Naive thymus-derived CD4-positive, alpha-beta T cell (primary cell): ENCODE measurements at regions not wholly inside any gene's neighbourhood (a gene's known extent, or its start where the extent isn't known, plus 50 kb on each side); places are given as distances from the start of the nearest gene placed in this dataset.

Experiments used
- ATAC-seq: fragments of 150-1000 bp; cut with Tn5 transposase; 2 replicates; pipeline ENCODE4 v1.10.0; 2021; ENCODE audit warnings: mild to moderate bottlenecking, moderate library complexity
- CTCF ChIA-PET: fragments of 350-600 bp; sonication (Branson Sonifier 250); formaldehyde crosslinking; loops from one replicate; lab custom pipeline; 2021; ENCODE audit warnings: antibody characterized with exemption; lab: Charles Lee
- POLR2A ChIA-PET: fragments of 350-600 bp; sonication (Branson Sonifier 250); formaldehyde crosslinking; loops from one replicate; lab custom pipeline; 2021; ENCODE audit warnings: antibody characterized with exemption, inconsistent platforms; lab: Charles Lee
- DNase-seq, 9 donors: peaks; one replicate each; pipeline versions ENCODE4 v3.0.0 to v3.0.0-alpha.2; 2020 to 2022; ENCODE audit warnings: mixed read lengths in 1 of 9
- H3K27ac ChIP-seq: one replicate; pipeline ENCODE4 v1.7.0; 2013; ENCODE audit warnings: mild to moderate bottlenecking, low read depth, low read length, moderate library complexity
- H3K27me3 ChIP-seq, 2 donors: one replicate each; pipeline ENCODE4 v1.7.0; 2013; ENCODE audit warnings: low read length in 2 of 2, mild to moderate bottlenecking in 2 of 2, moderate library complexity in 2 of 2; ENCODE audit not compliant: control insufficient read depth in 2 of 2, insufficient read depth in 2 of 2
- H3K36me3 ChIP-seq, 3 experiments: 1 replicate in 2 of 3; 2 replicates in 1 of 3; pipeline ENCODE4 v1.7.0; 2013; ENCODE audit warnings: low read length in 3 of 3, mild to moderate bottlenecking in 3 of 3, moderate library complexity in 1 of 3; ENCODE audit not compliant: insufficient read depth in 3 of 3, control insufficient read depth in 2 of 3
- H3K4me1 ChIP-seq, 2 donors: one replicate each; pipeline ENCODE4 v1.7.0; 2013; ENCODE audit warnings: low read length in 2 of 2, mild to moderate bottlenecking in 2 of 2, moderate library complexity in 1 of 2; ENCODE audit not compliant: control insufficient read depth in 2 of 2, insufficient read depth in 2 of 2
- H3K4me3 ChIP-seq: 2 replicates; pipeline ENCODE4 v1.7.0; 2013; ENCODE audit warnings: mild to moderate bottlenecking, low read length
- H3K9me3 ChIP-seq, 3 experiments: 1 replicate in 2 of 3; 2 replicates in 1 of 3; pipeline ENCODE4 v1.7.0; 2013; ENCODE audit warnings: low read length in 3 of 3; ENCODE audit not compliant: control insufficient read depth in 2 of 3
- H3K27ac Mint-ChIP-seq, 9 donors: one replicate each; pipeline ENCODE4 v1.8.0; 2020 to 2022; ENCODE audit warnings: mixed read lengths in 9 of 9, mild to moderate bottlenecking in 8 of 9, moderate library complexity in 5 of 9, inconsistent platforms in 2 of 9
- H3K27me3 Mint-ChIP-seq, 5 donors: one replicate each; pipeline ENCODE4 v1.8.0; 2021 to 2022; ENCODE audit warnings: mixed read lengths in 5 of 5, mild to moderate bottlenecking in 1 of 5
- H3K36me3 Mint-ChIP-seq, 5 donors: one replicate each; pipeline ENCODE4 v1.8.0; 2020 to 2022; ENCODE audit warnings: mixed read lengths in 5 of 5, mild to moderate bottlenecking in 3 of 5, inconsistent platforms in 1 of 5
- H3K4me1 Mint-ChIP-seq, 7 donors: one replicate each; pipeline ENCODE4 v1.8.0; 2020 to 2022; ENCODE audit warnings: mixed read lengths in 7 of 7, mild to moderate bottlenecking in 3 of 7, inconsistent platforms in 1 of 7
- H3K4me3 Mint-ChIP-seq, 10 donors: one replicate each; pipeline ENCODE4 v1.8.0; 2020 to 2022; ENCODE audit warnings: mild to moderate bottlenecking in 10 of 10, mixed read lengths in 10 of 10, moderate library complexity in 6 of 10, inconsistent platforms in 2 of 10
- H3K9me3 Mint-ChIP-seq, 11 donors: one replicate each; pipeline ENCODE4 v1.8.0; 2020 to 2022; ENCODE audit warnings: mixed read lengths in 11 of 11, mild to moderate bottlenecking in 4 of 11, inconsistent platforms in 1 of 11, moderate library complexity in 1 of 11
- intact Hi-C, 2 donors: fragments of 100-400 bp; cut with micrococcal nuclease; formaldehyde crosslinking; loops; one replicate each; pipeline ENCODE4 v1.15.1; 2023

DNA sequence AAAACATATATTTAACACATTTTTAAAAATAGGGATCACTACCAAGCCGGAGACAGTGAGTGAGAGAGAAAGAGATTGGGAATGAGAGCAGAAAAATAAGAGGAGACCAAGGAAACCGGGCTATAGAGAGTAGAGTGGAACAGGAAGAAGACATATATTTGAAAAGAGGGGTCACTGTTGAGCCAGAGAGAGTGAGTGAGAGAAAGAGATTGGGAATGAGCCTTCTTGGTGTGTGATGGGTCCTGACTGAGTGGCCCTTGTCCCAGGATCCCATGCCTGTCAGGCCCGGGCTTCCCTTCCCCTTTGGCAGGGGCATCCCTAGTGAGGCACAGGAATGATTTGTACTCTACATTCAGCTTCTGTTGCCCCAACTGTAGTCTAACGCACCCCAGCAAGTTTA is 646.6 kb downstream of the NTRK3 start:
- Mint-ChIP-seq H3K9me3 (peaks cover 0 to 1% (median 0%) of the 10 kb centered on the region in 11 donors), H3K4me1 (peaks cover 0 to 3% (median 0%) of the 10 kb centered on the region in 7 donors), H3K27me3 (peaks cover 0 to 9% (median 5%) of the 10 kb centered on the region in 5 donors), H3K4me3 (no peak overlapping the region), H3K27ac (no peak overlapping the region), H3K36me3 (no peaks in the 10 kb centered on the region)
- no peaks in the 10 kb centered on the region for H3K27me3 ChIP-seq
- no peak overlapping the region for H3K4me3 ChIP-seq
- no peaks in the 10 kb centered on the region for H3K36me3 ChIP-seq
- DNase-seq (no peak), ATAC-seq (no peak)
- H3K9me3 ChIP-seq = no peaks in the 10 kb centered on the region
- ChIA-PET CTCF (no interaction called here), POLR2A (no interaction called here)
- no peak overlapping the region for H3K27ac ChIP-seq
- H3K4me1 ChIP-seq = no peaks in the 10 kb centered on the region
- intact Hi-C loops = loop anchor here in 1 of 2 donors (10.0 kb wide), 1 partner anchor 1755 kb away; no protein-coding TSS in a partner anchor

DNA sequence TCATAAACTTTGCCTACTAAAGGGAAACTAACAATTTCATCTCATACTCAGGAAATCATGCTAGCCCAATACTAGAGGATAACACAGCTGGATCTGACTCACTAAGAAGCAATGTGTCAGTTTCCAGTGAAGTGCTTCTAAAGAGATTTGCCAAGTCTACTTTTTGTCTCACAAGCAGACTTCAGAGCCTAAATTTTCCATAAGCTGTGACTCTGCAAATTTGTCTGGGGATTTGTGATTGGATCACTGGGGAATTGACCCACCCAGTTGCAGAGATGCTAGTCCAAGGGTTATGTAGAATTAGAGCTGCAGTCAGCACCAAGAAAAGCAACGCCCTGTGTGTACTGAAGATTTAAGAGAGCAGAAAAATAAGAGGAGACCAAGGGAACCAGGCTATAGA is 647.1 kb downstream of the NTRK3 start:
- no peaks in the 10 kb centered on the region for H3K36me3 Mint-ChIP-seq
- peaks cover 0 to 2% (median 0%) of the 10 kb centered on the region in 11 donors for H3K9me3 Mint-ChIP-seq
- ATAC-seq (no peak), DNase-seq (no peak)
- no peaks in the 10 kb centered on the region for H3K36me3 ChIP-seq
- H3K4me1 ChIP-seq = no peaks in the 10 kb centered on the region
- ChIA-PET POLR2A (no interaction called here), CTCF (no interaction called here)
- H3K27ac Mint-ChIP-seq = no peak overlapping the region
- H3K4me1 Mint-ChIP-seq = peaks cover 0 to 3% (median 0%) of the 10 kb centered on the region in 7 donors
- no peak overlapping the region for H3K4me3 ChIP-seq
- intact Hi-C loops = loop anchor here in 1 of 2 donors (10.0 kb wide), 1 partner anchor 1755 kb away; no protein-coding TSS in a partner anchor
- H3K9me3 ChIP-seq = no peaks in the 10 kb centered on the region
- no peaks in the 10 kb centered on the region for H3K27me3 ChIP-seq
- H3K27ac ChIP-seq = no peak overlapping the region
- no peak overlapping the region for H3K4me3 Mint-ChIP-seq
- H3K27me3 Mint-ChIP-seq = peaks cover 0 to 9% (median 5%) of the 10 kb centered on the region in 5 donors

DNA sequence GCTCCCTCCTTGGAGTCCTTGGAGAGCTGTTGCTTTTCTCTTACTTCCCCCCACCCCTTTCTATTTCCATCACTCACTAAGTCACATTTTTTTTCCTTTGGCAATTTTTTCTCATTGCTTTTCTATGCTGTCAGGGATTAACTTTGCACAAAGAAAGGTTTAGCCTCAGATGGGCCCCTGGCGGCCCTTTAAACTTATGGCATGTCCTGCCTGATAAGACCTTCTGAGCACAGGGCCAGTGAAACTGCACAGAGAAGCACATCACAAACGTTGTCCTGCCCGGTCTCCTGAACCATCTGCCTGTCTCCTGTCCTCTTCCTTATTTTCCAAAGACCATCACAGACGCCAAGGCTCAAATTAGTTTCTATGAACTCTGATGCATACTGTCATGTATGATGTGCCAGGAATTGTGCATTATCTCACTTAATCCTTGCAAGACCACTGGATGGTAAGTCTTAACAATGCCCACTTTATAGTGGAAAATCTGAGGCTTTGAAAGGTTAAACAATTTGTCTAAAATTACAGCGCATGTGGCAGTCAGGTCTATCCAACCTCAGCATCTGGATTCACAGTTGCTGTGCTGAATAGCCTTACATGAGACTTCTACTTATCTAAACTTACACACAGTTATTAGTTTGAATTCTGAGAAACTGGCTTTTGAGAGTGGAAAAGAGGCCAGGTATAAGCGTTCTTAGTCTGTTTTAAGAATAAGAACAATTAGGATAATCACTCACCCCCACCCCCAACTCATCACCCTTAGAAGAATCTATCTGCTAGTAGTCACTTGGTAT is 648.1 kb downstream of the NTRK3 start:
- H3K4me3 ChIP-seq = no peak overlapping the region
- ChIA-PET POLR2A (no interaction called here), CTCF (no interaction called here)
- no peak overlapping the region for H3K27ac ChIP-seq
- Mint-ChIP-seq H3K36me3 (no peaks in the 10 kb centered on the region), H3K27me3 (peaks cover 0 to 9% (median 5%) of the 10 kb centered on the region in 5 donors), H3K9me3 (peaks cover 0 to 2% (median 0%) of the 10 kb centered on the region in 11 donors), H3K27ac (no peak overlapping the region), H3K4me3 (no peak overlapping the region), H3K4me1 (peaks cover 0 to 3% (median 0%) of the 10 kb centered on the region in 7 donors)
- no peaks in the 10 kb centered on the region for H3K27me3 ChIP-seq
- intact Hi-C loops = loop anchor here in 1 of 2 donors (10.0 kb wide), 1 partner anchor 1754 kb away; no protein-coding TSS in a partner anchor
- H3K9me3 ChIP-seq = no peaks in the 10 kb centered on the region
- H3K4me1 ChIP-seq = no peaks in the 10 kb centered on the region
- no peak for ATAC-seq
- H3K36me3 ChIP-seq = no peaks in the 10 kb centered on the region
- DNase-seq = no peak

DNA sequence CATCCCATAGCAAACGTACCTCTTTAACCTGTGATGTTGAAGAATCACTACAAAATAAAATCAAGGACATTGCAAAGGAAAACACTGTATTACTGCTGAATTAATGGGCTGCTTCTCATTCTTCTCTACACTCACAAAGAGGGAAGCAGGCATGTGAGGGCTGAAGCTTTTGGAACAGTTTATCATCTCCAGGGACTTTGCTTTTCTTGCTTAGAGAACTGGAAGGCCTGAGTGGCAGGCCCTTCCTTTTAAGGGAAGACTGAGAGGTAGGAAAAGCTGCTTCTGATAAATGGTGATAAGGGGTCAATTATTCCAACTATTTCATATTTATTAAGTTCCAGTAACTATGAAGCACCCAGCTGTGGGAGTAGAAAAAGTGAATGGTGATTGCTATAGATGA is 649.6 kb downstream of the NTRK3 start:
- no peak overlapping the region for H3K4me3 ChIP-seq
- no peaks in the 10 kb centered on the region for H3K9me3 ChIP-seq
- no peaks in the 10 kb centered on the region for H3K36me3 Mint-ChIP-seq
- no peaks in the 10 kb centered on the region for H3K27me3 ChIP-seq
- H3K4me1 ChIP-seq = no peaks in the 10 kb centered on the region
- H3K27me3 Mint-ChIP-seq = peaks cover 0 to 9% (median 5%) of the 10 kb centered on the region in 5 donors
- no peak for ATAC-seq
- intact Hi-C loops = loop anchor here in 1 of 2 donors (10.0 kb wide), 1 partner anchor 1752 kb away; no protein-coding TSS in a partner anchor
- H3K9me3 Mint-ChIP-seq = peaks cover 0 to 2% (median 0%) of the 10 kb centered on the region in 11 donors
- H3K36me3 ChIP-seq = no peaks in the 10 kb centered on the region
- H3K27ac Mint-ChIP-seq = no peak overlapping the region
- ChIA-PET POLR2A (interaction anchor here (0.5 kb wide), 1 partner anchor 12 kb away, joined by 5 read pairs; no protein-coding TSS in a partner anchor), CTCF (no interaction called here)
- peaks cover 0 to 3% (median 0%) of the 10 kb centered on the region in 7 donors for H3K4me1 Mint-ChIP-seq
- H3K27ac ChIP-seq = no peak overlapping the region
- DNase-seq = no peak
- no peak overlapping the region for H3K4me3 Mint-ChIP-seq

DNA sequence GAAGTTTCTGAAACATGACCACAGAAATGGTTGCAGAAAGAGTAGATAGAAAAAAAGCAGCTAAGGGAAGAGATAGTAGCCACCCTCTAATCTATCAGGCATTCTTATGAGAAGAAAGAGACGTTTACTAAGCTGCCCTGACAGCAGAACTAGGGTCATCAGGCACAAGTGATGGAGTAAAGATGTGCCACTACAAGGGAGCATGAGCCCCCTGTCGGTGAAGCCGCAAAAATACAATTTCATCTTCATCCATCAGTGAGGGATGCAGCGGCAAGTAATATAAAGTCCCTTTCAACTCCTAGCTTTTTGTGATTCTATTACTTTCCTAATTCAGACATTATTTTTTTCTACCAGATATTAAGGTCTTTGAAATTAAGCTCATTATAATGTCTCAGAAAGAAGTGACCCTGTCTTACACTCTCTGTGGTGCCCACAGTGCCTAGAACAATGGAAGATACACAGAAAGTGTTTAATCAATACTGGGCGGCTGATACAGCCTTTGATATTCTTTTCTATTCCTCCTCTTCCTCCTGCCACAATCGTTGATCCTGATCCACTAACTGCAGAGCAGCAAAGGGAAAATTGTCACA is 651.6 kb downstream of the NTRK3 start:
- no peaks in the 10 kb centered on the region for H3K27me3 ChIP-seq
- no peak overlapping the region for H3K4me3 ChIP-seq
- no peaks in the 10 kb centered on the region for H3K36me3 ChIP-seq
- Mint-ChIP-seq H3K4me1 (no peaks in the 10 kb centered on the region), H3K27me3 (peaks cover 0 to 9% (median 5%) of the 10 kb centered on the region in 5 donors), H3K36me3 (no peaks in the 10 kb centered on the region), H3K9me3 (peaks cover 0 to 2% (median 0%) of the 10 kb centered on the region in 11 donors), H3K27ac (no peak overlapping the region), H3K4me3 (no peak overlapping the region)
- DNase-seq (no peak), ATAC-seq (no peak)
- intact Hi-C loops = loop anchor here in 1 of 2 donors (2.0 to 10.0 kb wide), 2 partner anchors 1372 to 1750 kb away; no protein-coding TSS in a partner anchor
- ChIA-PET CTCF (interaction anchor here (0.7 kb wide), 1 partner anchor 524 kb away, joined by 3 read pairs; no protein-coding TSS in a partner anchor), POLR2A (no interaction called here)
- no peaks in the 10 kb centered on the region for H3K9me3 ChIP-seq
- no peak overlapping the region for H3K27ac ChIP-seq
- no peaks in the 10 kb centered on the region for H3K4me1 ChIP-seq

DNA sequence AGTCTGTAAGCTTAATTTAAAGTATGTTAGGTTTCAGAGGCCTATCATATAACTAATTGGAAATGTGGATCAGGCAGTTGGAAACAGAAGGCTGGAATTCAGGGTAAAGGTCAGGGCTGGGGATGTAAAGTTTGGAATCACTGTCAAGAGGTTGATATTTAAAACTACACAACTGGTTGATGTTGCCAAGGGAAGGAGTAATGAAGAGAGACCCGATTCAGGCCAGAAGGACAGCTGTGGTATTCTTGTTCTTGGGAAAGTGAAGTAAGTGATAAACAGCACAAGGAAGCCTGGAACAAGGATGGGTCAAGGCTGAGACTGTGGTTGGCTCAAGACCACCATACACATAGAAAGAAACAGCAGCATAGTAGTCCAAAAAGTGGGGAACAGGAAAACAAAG is 654.2 kb downstream of the NTRK3 start:
- H3K36me3 Mint-ChIP-seq = no peaks in the 10 kb centered on the region
- DNase-seq (no peak), ATAC-seq (no peak)
- no peak overlapping the region for H3K4me3 Mint-ChIP-seq
- intact Hi-C loops = loop anchor here in 1 of 2 donors (10.0 kb wide), 1 partner anchor 1748 kb away; no protein-coding TSS in a partner anchor
- no peak overlapping the region for H3K4me3 ChIP-seq
- peaks cover 0 to 2% (median 0%) of the 10 kb centered on the region in 11 donors for H3K9me3 Mint-ChIP-seq
- H3K27me3 Mint-ChIP-seq = peaks cover 0 to 8% (median 2%) of the 10 kb centered on the region in 5 donors
- peaks cover 4 to 9% of the 10 kb centered on the region in 2 donors for H3K4me1 ChIP-seq
- no peaks in the 10 kb centered on the region for H3K9me3 ChIP-seq
- H3K27ac ChIP-seq = no peak overlapping the region
- CTCF ChIA-PET = no interaction called here
- no peaks in the 10 kb centered on the region for H3K36me3 ChIP-seq
- POLR2A ChIA-PET = interaction anchor here (1.1 kb wide), 1 partner anchor 35 kb away, joined by 3 read pairs; no protein-coding TSS in a partner anchor
- no peaks in the 10 kb centered on the region for H3K27me3 ChIP-seq
- no peak overlapping the region for H3K27ac Mint-ChIP-seq
- H3K4me1 Mint-ChIP-seq = peaks cover 5 to 16% (median 13%) of the 10 kb centered on the region in 7 donors
